Frontal cortex (tissue), 3 donors: ENCODE measurements at regions not wholly inside any gene's neighbourhood (a gene's known extent, or its start where the extent isn't known, plus 50 kb on each side); places are given as distances from the start of the nearest gene placed in this dataset.

ENCODE experiments used
- DNase-seq, 2 donors: peaks; one replicate each; pipeline ENCODE4 v3.0.0; 2012; ENCODE audit warnings: low spot score in 2 of 2
- FAIRE-seq: peaks from 2 replicates; lab custom pipeline; 2012; peaks lifted over from hg19 to GRCh38; lab: Jason Lieb, UNC
- donor health status: control.
- donor health status: control.
- donor health status: control.

DNA sequence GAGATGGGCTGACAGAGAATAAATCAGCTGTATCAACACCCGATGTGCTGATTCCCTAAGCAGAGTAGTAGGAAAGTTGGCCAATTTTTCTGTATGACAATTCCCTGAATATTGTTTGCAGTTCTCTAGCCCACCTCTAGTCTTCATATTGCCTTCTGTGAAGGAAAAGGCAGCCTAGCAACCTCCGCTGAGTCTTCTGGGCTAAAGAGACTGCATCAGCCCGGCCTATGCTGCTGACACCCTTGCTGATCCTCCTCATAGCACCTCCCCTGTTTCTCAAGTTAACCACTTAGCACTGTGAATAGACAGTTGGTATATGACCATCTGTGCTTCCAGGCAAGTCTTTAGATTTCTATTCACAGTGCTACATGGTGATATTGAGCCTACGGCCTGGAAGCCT, 161.1 kb upstream of the EGLN3 start:
- FAIRE-seq, result no peak
- DNase-seq, result no peak

DNA sequence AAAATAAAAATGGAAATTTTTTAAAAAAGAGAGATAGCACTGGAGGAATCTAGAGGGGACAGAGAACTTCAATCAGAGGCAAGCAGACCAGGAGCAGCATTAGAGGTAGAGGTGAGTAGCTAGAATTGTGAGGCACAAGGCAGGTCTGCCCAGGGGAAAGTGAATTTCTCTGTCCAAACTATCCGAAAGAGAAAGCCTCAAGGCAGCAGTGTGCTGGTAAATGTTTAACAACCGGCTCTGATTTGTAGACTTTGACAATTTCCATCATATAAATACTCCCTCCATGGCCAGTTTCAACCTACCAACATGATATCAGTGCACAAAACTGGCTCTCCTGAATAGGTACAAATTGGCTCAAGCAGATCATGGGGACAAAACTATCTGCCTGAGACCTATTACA, 160.6 kb upstream of the EGLN3 start:
- DNase-seq (no peak), FAIRE-seq (no peak)

DNA sequence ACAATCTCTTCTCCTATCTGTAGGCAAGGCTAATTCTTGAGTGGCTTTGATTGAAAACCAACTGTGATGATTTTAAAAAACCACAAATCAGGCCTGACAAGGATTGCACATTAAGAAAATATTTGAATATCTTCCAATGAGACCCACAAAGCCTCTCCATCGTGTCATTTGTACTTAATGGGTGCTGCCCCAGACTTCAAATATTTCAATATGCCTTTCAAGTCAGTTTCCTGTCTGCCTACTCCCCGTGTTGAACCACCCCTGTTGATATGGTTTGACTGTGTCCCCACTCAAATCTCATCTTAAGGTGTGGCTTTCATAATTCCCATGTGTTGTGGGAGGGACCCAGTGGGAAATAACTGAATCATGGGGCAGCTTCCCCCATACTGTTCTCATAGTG, 159.7 kb upstream of the EGLN3 start:
- DNase-seq, result no peak

DNA sequence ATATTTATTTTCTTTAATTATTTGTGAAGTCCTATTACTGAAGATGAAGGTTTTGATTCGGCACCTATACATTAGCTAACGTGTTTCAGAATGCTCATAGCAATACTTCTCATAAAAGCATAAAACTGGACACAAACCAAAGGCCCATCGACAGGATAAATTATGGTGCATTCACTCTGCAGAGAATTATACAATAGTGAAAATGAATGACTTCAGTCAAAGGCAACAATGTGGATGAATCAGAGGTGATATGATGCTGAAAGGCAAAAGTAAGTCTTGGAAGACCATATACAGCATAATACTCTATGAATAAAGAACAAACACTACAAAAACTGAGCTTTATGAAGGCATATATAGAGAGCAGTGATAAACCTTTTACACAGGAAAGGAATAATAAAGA, 156.6 kb upstream of the EGLN3 start:
- no peak for FAIRE-seq

More for the DNA sequence above, 159.7 kb upstream of the EGLN3 start:
- no peak for FAIRE-seq

DNA sequence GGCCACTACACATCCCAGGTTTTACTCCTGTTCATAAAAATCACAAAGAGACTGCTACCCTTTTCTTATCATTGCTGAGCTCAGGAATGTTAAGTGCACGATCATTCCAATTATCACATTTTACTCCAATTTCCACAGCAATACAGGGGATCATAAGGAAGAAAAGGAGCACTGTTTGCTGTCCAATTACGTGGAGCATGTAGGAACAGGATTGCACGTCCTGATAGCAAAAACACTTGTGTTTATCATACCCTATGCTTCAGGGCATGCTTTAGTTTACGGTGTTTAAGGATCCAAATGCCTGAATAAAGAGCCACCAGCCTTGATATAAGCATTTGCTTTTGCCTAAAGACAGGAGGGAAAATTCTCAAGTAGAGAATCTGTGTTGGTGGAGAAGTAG, 155.4 kb upstream of the EGLN3 start:
- FAIRE-seq (no peak), DNase-seq (no peak)

More for the DNA sequence above, 156.6 kb upstream of the EGLN3 start:
- DNase-seq, result no peak

DNA sequence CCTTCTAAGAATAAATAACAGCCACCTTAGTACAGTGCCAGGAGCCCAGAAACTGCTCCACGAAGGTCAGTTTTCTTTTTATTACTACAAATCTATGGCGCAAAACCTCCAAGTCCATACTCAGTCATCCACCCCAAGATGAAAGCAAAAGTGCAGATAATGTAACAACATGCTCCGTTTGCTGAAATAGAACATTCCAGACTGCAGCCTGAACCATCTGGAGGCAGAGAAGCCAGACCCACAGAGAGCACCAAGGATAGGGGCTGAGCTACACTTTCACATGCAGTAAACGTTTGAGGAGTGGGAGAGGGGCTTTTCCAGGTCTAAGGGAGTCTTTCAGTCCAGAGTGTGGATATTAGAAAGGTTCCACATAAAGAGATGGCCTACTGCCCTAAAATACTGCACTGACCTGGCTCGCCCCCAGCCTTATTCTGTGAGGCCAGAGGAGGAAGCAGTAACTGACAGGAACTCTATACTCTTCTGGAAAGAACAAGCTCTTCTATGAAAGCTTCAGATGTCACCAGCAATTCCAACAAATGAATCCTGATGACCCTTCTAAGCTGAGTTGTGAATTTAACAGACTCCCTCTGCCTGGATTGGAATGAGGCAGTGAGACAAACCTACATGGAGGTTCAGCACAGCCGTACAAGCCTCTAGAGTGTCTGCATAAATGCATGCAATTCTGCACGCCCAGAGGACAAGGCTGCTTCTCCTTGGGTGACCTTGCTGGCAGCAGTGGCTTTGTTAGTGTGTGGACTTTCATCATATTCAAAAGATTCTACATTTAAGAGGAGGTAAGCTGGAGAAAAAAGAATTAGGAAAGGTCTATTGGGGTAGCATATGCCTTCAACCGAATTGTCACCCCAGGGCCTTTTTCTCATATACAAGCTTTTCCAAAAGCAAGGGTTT, 153.9 kb upstream of the EGLN3 start:
- DNase-seq, result no peak
- FAIRE-seq, result no peak

DNA sequence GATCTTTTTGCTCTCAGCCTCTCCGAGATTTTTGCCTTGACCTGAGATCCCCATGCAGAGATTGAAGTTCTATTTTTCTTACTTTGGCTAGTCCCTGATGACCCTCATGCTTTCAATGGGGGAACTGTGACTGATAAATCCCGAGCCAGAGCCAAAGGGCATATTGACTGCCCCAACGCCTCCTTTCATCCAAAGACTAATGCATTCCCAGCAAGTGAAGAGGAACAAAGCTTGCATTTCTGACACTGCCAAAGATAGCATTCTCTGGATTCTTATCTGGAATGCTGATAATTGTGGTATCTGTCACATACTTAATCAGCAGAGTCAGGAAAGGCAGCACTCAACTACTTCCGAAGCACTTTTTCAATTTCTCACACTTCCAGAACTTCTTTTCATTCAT, 152.3 kb upstream of the EGLN3 start:
- FAIRE-seq, result no peak

DNA sequence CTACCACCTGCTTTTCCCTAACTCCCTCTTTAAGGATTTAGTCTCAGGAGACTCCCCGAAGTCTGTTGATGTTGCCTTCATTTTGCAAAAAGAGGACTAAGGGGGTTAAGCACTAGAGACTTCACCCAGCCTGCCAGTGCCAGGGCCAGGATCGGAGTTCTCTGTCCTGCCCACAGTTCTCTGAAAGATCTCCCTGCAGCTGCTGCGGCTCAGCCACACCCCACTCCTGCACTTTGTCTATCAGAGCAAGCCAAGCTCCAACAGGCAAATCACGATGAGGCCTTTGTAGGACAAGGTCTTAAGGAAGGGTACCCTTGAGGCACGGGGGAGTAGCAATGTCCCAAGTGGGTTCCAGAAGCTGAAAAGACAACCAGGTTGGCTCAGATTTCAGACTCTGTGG, 148.8 kb upstream of the EGLN3 start:
- FAIRE-seq (no peak), DNase-seq (no peak)

More for the DNA sequence above, 152.3 kb upstream of the EGLN3 start:
- DNase-seq, result no peak

DNA sequence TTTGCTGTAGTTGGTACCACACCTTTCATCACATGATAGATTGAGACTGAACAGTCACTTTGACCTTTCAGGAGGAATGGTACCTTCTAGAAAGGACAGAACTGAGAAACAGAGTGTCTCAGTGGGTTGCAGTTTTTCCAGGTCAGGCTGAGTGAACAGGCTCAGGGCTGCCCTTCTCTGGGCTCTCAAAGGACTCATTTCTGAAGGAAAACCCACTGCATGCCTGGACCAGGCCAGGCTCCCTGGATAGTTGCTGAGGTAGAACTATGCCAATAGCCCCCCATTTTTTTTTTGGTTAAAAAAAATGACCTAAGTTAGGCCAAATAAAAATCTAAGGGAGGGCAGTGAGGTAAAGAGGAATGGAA, 148.1 kb upstream of the EGLN3 start:
- DNase-seq (no peak), FAIRE-seq (no peak)

DNA sequence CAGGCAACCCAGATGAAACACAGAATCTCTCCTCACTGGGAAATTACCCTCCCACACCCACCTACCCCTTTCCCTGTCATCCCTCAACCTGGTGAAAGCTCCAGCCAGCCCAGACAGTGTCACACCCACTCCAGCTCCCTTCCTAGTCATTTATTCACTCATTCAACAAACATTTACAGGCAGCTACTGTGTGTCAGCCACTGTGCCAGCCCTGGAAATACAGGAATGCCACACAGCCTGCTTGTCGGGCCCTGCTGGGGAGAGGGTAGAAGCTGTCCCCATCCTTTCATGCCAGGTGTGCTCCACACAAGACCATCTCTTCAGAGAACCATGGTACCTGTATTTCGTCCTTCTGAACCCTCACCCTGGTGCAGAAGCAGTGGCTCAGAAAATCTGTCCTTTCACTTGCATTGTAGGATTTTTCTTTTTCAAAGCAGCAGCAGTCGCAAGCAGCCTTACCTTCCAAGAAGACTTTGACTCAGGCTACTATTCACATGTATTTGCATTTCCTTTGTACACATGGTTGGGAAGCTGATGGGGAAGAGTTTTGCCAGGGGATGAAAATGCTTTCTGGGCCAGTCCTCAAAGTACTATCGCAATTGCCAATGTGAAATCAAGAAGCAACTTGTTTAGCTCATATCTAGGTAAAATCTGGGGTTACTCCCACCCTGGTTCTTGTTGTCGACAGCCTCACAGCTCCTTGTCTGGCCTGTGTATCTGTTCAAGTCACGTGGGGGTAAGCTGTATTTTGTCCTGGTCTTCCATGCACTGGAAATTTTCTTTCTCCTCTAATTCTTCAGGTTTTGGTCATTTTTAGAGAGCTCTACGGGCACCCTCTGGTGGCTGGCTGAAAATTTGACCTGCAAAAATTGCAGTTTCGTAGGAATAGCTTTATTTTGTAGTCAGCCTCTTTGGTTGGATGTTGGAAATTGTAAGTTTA, 147.4 kb upstream of the EGLN3 start:
- FAIRE-seq, result peak; percentile 50
- DNase-seq, result peak; percentile 35 to 58

DNA sequence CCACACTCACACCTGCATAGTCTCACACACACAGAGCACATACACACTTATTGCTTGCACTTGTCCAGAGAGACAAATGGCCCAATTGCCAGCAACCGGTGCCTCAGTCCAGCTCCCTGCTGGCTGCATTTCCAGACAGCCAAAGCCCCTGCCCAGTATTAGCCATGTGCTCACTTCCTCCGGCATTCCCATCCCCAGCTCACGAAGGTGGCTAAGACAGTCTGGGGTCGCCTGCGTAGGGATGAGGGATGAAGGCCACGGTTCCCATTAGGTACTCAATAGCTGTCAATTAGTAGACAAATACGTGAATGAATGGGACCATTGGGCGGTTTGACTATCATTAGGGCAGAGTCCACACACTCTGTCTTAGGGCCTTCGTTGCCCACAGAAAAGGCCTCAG, 146.8 kb upstream of the EGLN3 start:
- FAIRE-seq (no peak), DNase-seq (no peak)

DNA sequence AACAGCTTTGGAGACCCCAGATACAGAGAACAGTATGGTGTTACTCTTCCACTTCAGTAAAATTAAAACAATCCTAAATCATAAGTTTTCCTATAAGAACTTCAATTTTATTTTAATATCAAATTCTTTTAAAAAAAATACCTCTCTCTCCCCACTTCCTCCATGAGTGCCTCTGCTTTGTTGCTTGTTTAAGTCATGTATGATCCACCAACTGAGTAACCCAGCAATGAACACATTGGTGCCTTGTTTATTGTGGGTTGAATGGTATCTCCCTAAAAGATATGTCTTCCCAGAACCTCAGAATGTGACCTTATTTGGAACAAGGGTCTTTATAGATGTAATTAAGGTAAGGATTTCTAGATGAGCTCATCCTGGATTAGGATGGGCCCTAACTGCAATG, 143.5 kb upstream of the EGLN3 start:
- FAIRE-seq (no peak), DNase-seq (no peak)

DNA sequence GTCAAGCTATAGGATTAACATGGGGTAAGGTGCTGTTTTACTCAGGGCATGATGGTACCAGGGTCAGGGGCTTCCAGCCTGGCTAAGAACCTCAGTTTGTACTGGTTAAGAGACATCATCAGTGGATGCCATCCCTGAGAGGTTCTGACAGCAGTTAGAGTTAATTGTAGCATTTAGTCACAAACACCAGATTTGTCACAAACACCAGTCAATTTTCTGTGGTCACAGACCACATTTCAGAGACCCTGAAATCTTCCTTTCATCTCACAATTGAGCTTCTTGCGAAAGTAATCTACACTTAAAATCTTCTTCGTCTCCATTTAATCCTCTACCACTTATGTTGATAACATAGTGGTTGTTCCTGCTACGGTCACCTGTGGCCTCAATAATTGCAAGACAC, 143.0 kb upstream of the EGLN3 start:
- FAIRE-seq (no peak), DNase-seq (no peak)

DNA sequence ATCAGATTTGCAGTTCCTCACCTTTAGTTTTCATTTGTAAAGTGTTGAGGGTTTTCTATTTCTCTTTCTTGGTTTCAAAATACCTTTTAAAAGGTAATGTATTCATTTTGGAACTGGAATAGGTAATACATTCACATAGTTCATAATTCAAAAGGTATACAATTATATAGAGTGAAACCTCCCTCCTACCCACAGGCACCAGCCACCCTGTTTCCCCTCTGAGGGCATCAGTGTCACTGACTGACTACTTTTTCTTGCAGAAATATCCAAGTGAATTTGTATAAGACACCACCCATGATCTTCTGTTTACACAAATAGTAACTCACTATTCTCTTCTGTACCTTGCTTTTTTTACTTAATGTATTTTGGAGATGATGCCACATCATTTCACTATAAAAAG, 139.6 kb upstream of the EGLN3 start:
- DNase-seq, result no peak
- no peak for FAIRE-seq

DNA sequence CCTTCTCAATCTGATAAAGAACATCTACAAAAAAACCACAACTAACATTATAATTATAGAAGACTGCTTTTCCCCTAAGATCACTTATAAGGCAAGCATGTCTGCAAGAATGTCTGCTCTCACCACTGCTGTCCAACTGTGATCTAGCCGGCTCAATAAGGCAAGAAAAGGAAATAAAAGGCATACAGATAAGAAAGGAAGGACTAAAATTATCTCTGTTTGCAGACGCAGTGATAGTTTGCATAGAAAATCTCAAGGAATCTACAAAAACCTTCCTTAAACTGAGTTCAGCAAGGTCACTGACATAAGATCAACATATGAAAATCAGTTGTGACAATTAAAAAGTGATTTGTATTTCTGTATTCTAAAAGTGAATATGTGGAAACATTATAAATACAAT, 138.0 kb upstream of the EGLN3 start:
- DNase-seq (no peak), FAIRE-seq (no peak)

DNA sequence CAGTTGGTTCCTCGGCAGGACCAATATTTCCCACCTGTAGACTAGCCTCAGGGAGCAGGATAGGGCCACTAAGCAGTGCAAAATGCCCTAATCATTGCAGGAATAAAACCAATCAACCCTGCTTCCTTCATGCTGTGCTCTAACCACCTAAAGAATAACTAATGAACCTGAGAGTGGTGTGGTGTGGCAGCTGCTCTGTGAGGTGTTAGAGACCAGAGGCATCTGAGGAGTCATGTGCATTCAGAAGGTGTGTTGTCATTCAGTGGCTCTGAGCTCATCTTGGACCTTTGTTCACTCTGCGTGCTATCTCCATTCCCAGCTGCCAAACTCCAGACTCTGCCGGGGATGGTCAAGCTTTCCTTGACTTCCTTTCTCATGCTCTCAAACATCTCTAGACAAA, 136.7 kb upstream of the EGLN3 start:
- FAIRE-seq (no peak), DNase-seq (no peak)

DNA sequence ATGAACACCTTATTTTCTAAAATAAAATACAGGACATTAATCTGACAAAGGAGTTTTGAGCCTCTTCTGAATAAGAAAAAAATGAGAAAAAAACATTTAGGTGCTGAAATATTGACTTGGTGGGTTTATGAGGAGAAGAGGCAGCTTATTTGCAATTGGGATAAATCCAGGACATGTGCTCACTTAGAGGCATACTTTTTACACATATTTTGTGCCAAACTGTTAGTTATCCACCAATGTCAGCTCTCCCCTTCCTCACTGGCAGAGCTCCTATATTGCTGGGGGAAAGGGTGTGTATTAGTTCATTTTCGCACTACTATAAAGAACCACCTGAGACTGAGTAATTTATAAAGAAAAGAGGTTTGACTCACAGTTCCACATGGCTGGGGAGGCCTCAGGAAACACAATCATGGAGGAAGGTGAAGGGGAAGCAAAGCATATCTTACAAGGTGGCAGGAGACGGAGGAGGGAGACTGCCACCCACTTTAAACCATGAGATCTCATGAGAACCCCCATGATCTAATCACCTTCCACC, 135.4 kb upstream of the EGLN3 start:
- FAIRE-seq (no peak), DNase-seq (no peak)

DNA sequence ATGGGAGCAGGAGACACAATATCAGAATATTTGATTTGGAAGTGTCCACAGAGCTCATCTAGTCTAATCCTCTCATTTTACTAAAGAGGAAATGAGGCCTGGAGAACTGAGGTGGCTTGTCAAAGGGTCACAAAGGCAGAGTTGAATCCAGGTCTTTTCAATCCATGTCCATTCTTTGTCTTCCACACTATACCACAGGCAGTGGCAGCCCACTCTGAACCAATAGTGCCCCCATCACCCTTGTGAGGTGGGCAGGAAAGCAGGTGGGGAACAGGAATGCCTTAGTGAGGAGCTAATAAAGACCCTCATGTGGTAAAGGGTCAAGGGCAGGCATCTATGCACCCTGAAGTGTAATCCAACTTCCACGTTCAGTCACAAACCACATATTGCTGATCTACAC, 134.8 kb upstream of the EGLN3 start:
- DNase-seq (no peak), FAIRE-seq (no peak)

DNA sequence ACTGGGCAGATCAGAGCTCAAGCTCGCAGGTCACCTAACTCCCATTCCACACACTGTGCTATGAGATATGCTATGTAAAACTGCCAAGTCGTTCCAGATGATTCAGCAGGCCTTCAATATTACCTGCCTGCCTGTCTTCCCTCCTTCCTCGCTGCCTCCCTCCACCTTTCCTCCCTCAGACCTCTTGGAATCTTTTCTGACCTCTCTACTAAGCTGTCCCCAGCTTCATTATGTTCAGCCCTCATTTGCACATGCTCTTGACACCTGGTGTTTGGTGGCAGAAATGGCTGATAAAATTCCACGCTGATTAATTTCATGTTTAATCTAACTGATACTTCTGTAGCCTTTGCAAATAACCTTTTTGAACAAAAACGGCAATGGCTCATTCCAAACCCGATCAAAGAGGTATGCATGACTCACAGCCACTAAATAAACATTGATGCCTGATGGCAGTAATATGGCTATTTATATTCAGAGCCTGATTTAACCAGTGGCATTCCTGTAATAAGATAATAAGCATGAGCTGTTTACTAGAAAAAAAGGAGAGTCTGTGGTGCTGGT, 130.8 kb upstream of the EGLN3 start:
- FAIRE-seq, result no peak
- no peak for DNase-seq

DNA sequence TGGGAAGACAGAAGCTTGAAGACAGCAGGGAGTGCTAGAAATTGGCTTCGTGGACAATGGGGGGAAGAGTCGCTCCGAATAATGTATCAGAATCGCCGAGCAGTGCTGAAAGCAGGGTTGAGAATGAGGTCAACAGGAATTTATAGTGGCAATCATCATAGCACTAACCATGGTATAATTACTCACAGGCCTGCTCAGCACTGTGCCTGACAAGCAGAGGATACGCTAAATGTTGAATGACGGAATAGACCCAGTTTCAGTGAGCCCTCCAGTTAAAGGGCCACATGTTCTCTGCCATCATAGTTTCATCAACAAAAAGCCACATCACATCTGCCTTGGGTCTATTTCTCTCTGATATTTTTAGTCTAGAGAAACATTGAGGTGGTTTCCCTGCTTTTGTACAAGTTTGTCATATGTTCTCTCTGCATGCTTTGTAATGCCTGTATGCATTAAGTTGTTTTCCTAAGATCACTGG, 130.3 kb upstream of the EGLN3 start:
- no peak for DNase-seq
- FAIRE-seq, result no peak
